HG02798 (cell line): ENCODE measurements at regions not wholly inside any gene's neighbourhood (a gene's known extent, or its start where the extent isn't known, plus 50 kb on each side); places are given as distances from the start of the nearest gene placed in this dataset.
"Not testable (repeated sequence)": the region's sequence is repeated elsewhere in the genome, so short reads cannot be mapped to it uniquely, and the experiment has no call there.

Experiments used
- ATAC-seq: cut with Tn5 transposase; IDR thresholded peaks from one replicate; pipeline ENCODE4 v1.9.1; 2021; ENCODE audit warnings: mild to moderate bottlenecking; ENCODE audit not compliant: unreplicated experiment, poor library complexity

DNA sequence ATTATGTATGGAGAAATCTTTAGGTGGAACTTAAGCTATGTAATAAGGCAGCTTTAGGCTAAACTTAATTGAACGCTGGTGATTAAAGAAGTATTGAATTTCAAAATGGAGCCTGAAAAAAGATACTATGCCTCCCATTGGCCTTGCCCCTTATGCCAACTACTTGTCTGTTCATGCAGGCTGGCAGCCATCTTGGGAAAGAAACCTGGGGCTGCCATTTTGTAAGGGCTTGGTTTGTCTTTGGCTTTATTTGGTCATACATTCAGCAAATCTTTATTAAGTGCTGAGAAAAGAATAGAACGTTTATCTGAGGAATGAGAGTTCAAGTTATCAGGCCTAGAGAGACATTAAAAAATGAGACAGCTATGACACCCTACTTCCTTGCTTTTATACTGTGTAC, 231.3 kb downstream of the KCNE4 start:
- no peak for ATAC-seq

DNA sequence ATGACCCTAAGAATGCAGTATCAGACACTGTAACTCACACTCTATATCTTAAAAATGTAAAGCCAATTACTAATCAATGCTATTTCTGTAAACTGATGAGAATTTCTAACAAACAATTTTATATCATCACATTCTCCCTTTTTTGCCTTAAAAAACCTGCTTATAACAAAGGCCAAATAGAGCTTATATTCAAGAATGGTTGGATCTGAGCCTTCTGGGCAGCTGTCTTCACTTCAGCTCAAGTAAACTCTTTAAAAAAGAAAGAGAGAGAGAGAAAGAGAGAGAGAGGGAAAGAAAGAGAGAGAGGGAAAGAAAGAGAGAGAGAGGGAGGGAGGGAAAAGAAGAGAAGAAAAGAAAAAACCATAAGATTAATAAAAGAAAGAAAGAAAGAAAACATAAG, 231.8 kb downstream of the KCNE4 start:
- ATAC-seq = no peak

DNA sequence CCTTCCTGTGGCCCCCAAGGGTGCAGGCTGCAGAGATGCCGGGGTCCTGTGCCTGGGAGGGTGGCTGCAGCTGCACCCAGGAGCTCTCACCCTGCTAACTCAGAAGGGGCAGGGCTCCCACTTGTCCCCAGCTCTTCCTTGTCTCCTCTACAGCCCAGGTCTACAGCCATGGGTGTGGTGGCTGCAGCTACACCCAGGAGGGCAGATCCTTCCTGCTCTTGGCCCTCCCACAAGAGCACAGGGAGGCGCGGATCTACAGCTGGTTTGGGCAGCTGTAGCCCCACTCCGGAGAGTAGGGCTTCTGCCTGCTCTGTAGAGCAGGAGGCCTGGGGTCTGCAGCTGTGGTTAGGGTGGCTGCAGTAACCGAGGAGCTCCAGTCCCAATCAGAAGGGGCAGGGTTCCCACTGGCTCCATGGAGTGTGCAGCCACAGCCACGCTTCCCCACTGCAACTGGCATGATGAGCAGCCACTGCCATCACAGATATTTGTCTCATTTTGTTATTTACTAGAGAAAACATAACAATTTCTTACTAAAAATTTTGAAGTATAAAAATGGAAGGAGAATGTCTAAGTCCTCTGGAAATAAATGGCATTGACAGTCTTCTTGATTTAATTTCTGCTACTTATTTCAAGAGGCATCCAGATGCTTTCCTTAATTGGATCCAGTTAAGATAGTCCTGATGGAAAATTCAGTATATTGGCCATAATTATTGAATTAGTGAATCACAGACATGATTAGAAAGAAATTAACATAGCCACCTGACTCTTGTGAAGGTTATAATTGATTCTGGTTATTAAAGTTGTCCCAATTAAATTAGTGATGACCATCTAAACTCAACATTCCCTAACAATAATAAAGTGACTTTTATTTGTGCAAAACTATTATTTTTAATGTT, 233.6 kb downstream of the KCNE4 start:
- no peak for ATAC-seq

DNA sequence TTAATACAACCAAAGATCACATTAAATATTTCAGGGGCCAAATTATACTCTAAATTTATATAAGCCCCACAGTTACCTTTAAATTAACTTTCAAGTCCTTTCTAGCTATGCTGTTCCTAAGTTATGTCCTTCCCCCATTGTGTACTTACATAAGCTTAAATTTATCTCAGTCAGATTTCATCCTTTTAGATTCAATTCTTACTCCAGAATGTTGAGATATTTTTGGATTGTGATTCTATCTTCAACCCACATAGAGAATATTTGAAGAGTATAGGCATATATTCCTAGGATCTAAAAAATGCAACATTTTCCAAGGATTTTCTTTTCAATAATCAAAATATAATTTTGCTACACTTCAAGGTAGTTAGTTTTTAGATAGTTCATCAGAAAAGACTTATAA, 242.8 kb downstream of the KCNE4 start:
- ATAC-seq = no peak

DNA sequence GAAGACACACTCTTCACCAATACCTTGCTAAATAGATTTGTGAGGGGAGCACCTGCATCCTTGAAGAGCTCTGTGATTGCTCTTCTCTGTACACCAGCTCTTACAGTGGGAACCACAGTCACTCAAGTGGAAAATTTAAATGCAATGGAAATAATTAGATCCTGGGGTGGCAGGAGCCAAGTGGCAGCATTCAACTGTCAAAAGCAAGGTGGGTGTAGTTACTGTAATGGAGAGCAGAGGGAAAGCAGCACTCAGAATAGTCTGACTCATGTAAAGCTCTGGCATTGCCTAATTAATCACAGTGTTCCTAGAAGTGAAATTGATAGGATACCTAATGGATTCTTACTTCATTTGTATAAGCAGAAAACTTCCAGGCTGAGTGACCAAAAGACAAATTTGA, 245.8 kb downstream of the KCNE4 start:
- ATAC-seq = no peak

DNA sequence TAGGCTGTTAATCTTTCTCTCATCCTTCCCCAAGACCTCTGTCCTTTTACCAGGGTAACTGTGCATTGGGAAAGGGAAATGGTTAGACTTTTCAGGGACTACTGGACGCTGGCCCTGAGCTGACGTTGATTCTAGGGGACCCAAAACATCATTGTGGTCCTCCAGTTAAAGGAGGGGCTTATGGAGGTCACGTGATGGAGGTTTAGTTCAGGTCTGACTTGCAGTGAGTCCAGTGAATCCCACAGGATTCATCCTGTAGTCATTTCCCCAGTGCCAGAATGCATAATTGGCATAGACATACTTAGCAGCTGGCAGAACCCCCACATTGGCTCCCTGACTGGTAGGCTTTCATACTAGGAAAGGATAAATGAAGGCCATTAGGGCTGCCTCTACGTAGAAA, 246.3 kb downstream of the KCNE4 start:
- not testable (repeated sequence) for ATAC-seq

DNA sequence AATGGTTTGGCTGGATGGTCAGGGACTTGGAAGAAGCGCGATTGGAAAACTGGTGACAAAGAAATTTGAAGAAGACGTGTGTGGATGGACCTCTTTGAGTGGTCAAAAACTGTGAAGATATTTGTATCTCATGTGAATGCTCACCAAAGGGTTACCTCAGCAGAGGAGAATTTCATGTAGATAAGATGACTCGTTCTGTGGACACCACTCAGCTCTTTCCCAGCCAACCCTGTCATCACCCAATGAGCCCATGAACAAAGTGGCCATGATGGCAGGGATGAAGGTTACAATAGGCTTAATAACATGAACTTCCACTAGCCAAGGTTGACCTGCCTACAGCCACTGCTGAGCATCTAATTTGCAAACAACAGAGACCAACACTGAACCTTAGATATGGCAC, 248.3 kb downstream of the KCNE4 start:
- no peak for ATAC-seq

DNA sequence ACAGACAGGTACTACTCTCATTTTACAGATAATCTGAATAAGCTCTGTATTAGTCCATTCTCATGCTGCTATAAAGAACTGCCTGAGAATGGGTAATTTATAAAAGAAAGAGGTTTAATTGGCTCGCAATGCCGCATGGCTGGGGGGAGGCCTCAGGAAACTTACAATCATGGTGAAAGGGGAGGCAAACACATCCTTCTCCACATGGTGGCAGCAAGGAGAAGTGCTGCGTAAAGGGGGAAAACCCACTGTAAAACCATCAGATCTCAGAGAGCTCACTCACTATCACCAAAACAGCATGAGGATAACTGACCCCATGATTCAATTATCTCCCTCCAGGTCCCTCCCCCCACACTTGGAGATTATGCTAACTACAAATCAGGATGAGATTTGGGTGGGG, 254.4 kb downstream of the KCNE4 start:
- peak; percentile 67 for ATAC-seq

DNA sequence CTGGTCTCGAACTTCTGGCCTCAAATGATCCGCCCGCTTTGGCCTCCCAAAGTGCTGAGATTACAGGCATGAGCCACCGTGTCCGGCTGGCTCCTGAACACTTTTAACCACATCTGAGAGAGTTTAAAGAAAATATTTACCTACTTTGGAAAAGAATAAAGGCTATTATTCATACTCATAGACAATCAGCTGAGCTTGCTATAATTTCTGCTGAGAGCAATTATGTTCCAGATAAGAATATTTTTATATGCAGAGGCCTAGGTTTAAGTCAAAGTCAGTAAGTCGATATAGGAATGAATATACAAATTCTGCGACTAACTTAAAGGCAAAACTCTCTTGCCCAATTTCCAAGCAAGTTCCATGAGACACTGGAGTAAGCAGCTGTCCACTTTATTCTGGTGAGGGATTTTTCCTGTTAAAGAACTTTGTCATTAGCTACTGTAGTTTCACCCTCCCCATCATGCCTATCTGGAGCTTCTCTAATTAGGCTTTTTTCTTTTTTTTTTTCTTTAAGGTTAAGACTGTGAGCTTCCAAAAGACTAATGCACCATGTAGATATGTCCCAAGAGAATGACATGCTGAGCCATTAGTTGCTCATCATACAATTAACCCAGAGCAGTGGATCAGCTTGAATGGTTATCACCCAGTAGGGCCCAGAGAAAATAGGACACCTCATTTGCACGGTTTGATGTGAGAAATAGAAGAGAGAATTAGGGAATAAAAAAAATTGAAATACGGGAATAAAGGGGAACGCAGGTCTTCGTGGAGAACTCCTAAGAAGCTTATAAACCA, 260.1 kb downstream of the KCNE4 start:
- ATAC-seq = no peak

DNA sequence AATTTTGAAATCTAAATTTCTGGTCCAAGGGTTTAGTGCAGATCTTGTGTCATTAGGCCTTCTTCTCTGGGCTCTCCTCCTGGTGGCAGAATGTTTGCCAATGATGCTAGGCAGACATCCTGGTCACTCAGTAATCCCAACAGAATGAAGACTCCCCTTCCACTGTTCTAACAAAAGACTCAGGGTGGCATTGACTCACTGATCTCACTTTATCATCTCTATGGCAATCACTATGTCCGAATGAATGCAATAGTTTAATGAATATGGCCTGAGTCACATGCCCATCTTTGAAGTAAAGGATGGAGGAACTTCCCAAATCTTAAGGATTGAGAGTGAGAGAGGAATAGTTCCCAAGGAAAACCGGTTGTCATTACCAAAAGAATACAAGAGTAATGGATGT, 261.1 kb downstream of the KCNE4 start:
- ATAC-seq = no peak

DNA sequence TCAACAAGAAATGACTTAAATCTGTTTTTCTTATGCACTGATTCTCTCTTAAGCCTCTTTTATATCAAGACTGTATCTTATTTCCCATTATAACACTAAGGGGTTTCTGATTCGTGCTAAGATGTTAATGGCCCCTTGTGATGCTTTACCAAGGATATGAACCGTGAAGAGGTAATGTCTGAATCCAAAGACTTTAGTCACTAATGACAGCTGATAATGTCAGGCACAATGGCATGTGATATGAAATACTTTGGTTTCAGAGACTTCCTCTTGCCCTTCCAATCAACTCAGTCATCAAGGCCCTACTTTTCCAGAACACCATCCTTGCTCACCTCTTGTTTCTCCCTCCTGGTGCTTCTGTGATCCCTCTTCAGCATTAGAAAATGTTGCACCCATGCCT, 262.8 kb downstream of the KCNE4 start:
- no peak for ATAC-seq

DNA sequence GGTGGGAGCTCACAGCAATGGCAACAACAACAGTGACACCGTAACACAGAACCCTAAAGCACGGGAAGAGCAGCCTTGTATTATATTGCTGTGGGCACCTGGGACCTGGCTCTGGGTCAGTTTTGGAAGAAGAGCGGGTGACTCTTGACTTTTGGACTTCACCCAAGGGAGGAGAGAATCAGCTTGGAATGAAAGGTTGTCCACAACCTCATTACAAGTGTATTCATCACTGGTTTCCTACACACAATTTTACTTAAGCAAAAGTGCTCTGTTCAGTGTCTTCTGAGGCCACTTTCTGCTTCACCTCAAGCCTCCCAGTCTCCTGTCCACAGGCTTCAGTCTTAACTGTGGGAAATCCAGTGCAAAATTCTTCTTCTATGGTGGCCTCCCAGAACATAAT, 263.8 kb downstream of the KCNE4 start:
- ATAC-seq = no peak

DNA sequence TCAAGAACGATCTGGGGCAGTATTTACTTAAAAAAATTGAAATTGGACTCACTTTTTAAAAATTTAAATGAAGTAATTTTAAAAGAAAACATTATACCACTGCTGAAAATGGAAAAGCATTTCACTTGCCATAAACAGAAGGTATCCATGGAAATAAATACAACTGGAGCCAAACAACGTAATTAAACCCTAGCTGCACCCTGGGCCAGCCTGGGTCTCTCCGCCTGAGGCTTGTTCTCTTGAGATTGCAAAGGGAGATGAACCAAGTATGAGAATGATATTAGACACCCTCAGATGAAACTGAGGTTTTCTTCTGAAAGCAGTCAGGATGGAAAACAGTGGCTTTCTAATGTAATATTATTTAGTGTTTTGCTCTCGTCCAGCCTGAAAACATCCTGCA, 264.4 kb downstream of the KCNE4 start:
- ATAC-seq = no peak

DNA sequence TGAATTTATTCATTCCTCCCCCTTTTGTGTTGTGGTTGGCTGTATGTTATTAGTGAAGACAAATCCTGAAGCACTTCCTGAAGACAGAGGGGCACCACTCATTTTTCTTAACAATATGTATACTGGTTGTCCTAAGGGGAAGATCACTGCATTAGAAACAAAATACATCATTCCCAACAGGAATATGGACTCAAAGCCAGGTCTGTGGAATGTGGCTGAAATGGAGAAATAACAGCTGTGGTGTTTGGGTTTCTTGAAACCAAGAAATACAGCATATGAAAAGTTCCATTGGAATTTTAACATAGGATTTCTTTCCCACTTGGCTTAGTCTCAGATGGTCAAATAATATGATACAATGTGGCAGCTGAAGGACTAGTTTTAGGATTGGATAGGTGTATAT, 267.6 kb downstream of the KCNE4 start:
- no peak for ATAC-seq

DNA sequence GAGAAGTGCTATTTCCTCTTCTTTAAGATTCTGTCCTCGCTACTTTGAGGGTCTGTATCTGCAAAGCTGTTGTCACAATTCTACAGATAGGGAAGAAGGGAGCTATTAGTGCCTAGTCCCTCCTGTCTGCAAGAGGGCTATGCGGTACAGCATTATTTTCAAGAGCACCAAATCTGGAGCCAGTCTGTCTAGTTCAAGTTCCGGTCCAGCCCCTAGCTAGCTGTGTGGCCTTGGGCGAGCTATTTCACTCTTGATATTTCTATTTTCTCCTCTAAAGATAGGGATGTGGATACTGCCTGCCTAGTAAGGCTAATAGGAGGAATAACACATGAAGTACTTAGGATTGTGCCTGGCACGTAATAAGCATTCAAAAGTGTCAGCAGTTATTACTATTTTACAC, 272.4 kb downstream of the KCNE4 start:
- no peak for ATAC-seq

DNA sequence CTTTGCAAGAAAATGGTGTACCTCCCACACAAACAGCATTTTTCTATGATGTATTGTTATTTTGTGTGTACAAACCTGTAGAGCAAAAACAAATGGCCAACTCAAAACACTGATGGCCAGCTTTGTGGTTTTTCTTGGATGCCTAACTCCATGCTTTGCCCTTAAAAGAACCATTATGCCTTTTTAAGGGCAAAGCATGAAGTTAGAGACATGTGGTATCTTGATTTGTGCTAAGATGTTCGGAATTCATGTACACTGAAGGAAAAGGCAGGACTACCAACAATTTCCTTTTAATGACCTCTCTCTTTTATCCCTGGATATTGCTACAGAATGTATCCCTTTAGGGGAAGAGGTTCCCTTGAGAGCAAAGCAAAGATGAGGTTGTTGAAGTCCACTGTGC, 273.6 kb downstream of the SCG2 start:
- ATAC-seq = no peak

DNA sequence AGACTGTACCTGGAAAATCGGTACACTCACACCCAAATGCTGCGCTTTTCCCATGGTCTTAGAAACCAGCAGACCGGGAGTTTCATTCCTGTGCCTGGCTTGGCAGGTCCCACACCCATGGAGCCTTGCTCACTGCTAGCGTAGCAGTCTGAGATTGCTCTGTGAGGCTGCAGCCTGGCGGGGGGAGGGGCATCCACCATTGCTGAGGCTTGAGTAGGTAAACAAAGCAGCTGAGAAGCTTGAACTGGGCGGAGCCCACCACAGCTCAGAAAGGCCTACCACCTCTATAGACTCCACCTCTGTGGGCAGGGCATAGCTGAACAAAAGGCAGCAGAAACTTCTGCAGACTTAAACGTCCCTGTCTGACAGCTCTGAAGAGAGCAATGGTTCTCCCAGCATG, 271.4 kb downstream of the SCG2 start:
- not testable (repeated sequence) for ATAC-seq

DNA sequence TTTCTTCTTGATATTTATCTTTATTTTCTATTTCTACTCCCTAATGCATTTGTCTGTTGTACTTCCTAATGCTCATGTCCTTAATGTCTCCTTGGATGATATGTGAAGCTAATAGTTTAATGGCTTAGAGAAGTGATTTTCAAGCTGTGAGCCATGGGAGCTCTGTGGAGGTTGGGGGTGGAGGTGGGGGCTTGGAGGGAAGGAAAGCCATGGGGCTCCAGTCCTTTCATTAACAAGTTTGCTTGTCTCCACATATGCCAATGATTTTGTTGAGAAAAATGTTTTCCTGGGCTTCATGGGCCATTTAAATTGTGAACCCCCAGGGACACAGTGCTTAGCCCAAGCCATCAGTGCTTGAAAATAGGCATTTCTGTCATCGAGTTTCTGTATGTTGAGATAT, 264.1 kb downstream of the SCG2 start:
- no peak for ATAC-seq

DNA sequence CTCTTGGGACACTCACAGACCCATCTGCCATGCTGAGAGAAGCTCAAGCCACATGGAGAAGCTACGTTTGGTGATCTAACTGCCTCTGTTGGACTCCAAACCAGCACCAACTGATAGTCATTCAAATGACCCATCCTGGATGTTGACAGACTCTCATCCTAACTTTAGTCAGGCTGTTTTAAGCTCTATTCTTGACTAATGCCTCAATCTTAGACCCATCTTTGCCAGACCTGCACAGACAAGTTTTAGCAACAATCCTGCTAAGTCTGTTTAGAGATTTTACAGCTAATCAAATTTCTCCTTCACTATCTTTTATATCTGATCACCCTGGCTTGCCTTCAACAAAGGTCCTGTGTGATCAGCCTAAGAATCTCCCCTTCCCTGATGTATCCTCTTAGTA, 245.1 kb downstream of the SCG2 start:
- ATAC-seq = no peak

DNA sequence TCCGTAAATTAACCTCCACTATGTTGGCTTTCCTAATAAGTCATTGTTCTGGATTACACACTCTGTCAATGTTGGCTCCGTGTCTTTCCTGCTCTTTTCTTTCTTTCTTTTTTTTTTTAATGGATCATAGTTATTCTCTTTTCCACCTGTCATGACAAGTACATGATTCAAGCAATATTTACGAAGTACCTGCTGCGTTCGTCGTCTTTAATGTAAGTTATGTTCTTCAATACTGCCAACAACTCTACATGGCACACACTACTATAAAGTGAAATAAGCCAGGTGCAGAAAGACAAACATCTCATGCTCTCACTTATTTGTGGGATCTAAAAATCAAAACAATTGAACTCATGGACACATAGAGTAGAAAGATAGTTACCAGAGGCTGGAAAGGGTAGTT, 239.1 kb downstream of the SCG2 start:
- ATAC-seq = no peak

DNA sequence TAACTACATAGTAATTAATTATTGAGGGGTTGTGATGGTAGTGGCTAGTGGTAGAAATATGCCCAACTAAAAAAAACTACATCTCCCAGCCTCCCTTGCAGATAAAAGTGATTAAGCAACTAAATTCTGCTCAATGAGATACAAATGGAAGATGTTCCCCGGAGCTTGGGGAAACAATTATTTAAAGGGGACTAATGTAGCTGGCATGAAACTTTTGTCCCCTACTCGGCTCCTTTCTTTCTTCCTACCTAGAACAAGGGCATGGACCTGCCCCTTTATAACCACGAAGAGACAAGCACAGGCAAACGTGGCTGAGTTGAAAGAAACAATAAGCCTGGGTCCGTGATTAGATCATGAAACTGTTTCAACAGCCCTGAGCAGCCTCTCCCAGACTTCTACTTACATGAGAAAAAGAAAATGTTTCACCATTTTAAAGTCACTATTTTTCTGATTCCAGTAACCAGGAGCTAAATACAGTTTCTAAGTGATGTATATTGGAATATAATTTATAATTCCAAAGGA, 236.9 kb downstream of the SCG2 start:
- ATAC-seq = no peak
